NCI-H128 (cell line): ENCODE measurements at regions not wholly inside any gene's neighbourhood (a gene's known extent, or its start where the extent isn't known, plus 50 kb on each side); places are given as distances from the start of the nearest gene placed in this dataset.

Source experiments
- DNase-seq: peaks from one replicate; lab custom pipeline; 2025; ENCODE audit not compliant: unreplicated experiment; lab: John Stamatoyannopoulos, UW

DNA sequence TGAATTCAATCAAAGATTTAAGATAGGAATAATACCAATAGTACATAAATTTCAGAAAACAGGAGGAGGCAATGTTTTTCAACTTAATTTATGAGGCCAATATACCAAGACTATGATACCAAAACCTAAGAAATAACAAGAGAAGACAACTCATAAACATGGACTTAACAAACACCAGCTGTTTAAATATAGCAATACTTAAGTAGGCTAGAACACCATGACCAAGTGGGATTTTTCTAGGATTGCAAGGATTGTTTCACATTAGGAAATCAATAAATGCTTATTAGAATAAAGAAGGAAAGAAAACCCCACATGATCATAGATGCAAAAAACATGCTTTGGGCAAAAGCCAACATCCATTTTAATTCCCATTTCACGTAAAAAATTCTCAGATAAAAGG is 355.1 kb downstream of the EPM2A start:
- DNase-seq = no peak

- DNase-seq = no peak
Measured at GRCh38 chr6:145381941-145382340, 353.4 kb downstream of the EPM2A start.

DNA sequence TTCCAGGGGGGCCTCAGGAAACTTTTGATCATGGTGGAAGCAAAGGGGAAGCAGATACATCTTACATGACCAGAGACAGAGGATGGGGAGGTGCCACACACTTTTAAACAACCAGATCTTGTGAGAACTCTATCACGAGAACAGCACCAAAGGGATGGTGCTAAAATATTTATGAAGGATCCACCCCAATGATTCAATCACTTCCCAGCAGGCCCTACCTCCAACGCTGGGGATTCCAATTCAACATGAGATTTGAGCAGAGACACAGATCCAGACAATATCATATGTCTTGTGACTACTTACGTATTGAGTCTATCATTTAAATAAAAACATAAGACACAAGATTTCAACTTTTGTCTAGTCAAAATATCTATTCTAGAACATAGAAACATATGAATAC is 351.9 kb downstream of the EPM2A start:
- no peak for DNase-seq

GRCh38 chr6:145384503-145384902 is 350.8 kb downstream of the EPM2A start:
- DNase-seq = no peak

DNA sequence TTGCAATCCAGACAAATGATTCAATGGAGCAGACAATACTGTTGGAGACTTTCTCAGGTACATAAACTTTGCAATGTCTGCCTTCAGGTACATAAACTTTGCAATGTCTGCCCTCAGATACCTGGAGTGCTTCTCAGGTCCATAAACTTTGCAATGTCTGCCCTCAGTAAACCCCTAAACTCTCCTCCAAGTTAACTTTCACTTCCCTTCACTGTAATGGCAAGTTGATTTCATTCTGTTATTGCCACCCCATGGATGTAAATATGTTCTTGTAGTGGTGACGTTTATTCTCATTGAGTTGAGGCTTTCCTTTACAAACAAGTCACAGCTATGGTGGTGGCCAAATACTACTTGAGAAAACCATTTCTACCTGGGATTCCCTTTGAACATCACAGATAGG is 338.8 kb downstream of the EPM2A start:
- no peak for DNase-seq

- DNase-seq = no peak
Measured at GRCh38 chr6:145400508-145400907, 334.8 kb downstream of the EPM2A start.

- DNase-seq = no peak
Measured at GRCh38 chr6:145405006-145405551, 330.2 kb downstream of the EPM2A start.

- DNase-seq = no peak
Measured at GRCh38 chr6:145406783-145407182, 328.5 kb downstream of the EPM2A start.

- DNase-seq = no peak
Measured at GRCh38 chr6:145415616-145416015, 319.7 kb downstream of the EPM2A start.

DNA sequence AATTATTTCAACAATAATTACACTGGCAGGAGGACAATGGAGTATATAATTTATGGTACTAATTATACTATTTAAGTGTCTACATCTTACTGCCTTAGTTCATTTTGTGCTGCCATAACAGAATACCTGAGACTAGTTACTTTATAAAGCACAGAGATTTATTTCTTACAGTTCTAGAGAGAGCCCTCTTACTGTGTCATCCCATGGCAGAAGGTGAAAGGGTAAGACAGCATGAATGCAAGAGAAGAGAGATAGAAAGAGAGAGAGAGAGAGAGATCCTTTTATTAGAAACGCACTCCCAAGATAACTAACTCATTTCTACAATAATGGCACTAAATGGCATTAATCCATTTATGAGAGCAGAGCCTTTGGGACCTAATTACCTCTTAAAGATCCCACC is 314.7 kb downstream of the EPM2A start:
- DNase-seq = no peak

- DNase-seq = no peak
Measured at GRCh38 chr6:145423936-145424335, 311.4 kb downstream of the EPM2A start.

GRCh38 chr6:145427232-145427631 is 308.1 kb downstream of the EPM2A start:
- DNase-seq = no peak

DNA sequence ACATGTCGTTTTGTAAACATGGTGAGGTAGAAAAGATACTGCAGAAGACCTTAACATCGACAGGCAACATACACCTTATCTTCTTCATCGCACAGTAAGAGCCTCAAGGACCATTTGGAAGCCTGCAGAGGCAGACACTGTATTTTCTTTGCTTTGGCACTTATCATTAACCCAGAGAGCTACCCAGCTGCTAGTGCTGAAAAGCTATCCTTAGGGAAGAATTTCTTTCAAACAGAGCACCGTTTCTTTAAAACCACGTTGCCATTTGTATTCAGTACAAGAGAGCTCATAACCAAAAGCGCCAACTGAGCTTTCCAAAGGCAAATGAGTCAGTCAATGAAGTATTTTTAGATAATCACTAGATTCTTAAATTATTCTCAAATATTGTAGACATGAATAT is 306.6 kb downstream of the EPM2A start:
- peak; percentile 17 for DNase-seq

- no peak for DNase-seq
Measured at GRCh38 chr6:145442110-145442509, 293.2 kb downstream of the EPM2A start.

- no peak for DNase-seq
Measured at GRCh38 chr6:145445674-145446073, 289.6 kb downstream of the EPM2A start.

- DNase-seq = no peak
Measured at GRCh38 chr6:145451029-145451428, 284.3 kb downstream of the EPM2A start.

DNA sequence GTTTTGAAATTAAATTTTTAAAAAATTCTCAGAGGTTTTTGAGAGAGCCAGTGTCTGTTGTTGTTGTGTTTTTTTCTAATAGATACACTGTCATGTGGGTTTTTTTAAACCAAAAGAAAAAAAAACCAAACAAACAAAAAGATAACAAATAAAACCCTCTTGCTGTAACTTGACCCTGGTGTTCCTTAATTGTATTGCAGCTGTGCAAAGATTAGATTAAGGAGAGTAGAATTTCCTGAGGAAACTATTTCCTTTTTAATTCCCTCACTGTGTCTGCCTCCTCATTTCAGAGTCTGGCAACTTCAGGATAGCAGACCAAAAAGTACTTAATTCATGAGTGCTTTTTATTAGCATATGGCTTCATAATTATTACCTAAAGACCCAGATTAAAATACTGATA is 281.9 kb downstream of the EPM2A start:
- no peak for DNase-seq

DNA sequence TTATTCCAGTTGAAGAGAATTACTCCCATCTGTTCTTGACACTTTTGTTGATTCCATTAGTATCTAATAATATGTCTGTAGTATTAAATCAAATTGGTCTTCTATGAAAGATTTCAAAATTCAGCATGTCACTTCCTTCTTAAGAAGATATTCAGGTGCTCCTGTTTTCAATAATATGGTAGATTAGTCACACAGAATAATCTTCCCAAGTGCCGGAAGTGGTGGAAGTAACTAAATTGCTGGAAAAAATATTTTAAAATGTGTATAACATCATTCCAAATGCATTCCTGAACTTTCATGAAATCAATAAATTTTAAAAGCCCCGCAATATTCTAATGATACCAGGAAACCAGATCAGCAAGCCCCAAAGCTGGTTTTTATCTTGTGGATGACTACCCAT is 281.3 kb downstream of the EPM2A start:
- no peak for DNase-seq

GRCh38 chr6:145457556-145457955 is 277.8 kb downstream of the EPM2A start:
- no peak for DNase-seq

- no peak for DNase-seq
Measured at GRCh38 chr6:145468534-145468933, 266.8 kb downstream of the EPM2A start.

DNA sequence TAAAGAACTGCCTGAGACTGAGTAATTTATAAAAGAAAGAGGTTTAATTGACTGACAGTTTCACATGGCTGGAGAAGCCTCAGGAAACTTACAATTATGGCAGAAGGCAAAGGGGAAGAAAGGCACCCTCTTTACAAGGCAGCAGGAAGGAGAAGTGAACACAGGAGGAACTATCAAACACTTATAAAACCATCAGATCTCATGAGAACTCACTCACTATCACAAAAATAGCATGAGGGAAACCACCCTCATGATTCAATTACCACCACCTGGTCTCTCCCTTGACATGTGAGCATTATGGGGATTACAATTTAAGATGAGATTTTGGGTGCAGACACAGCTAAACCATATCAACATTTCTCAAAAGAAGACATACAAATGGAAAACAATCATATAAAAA is 266.3 kb downstream of the EPM2A start:
- no peak for DNase-seq

GRCh38 chr6:145475794-145476396 is 259.4 kb downstream of the EPM2A start:
- no peak for DNase-seq

DNA sequence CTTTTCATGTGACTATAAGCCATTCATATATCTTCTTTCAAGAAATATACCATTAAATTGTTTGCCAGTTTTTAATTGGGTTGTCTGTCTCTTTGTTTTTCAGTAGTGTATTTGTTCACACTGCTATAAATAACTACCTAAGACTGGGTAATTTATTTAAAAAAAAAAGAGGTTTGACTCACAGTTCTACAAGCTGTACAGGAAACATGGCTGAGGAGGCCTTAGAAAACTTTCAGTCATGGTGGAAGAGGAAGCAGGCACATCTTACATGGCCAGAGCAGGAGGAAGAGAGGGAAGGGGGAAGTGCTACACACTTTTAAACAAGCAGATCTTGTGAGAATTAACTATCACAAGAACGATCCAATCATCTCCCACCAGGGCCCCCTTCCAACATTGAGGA is 255.3 kb downstream of the EPM2A start:
- DNase-seq = no peak
